ENCODE measurements at regions not wholly inside any gene's neighbourhood (a gene's known extent, or its start where the extent isn't known, plus 50 kb on each side); places are given as distances from the start of the nearest gene placed in this dataset.

GRCh38 chr11:128067780-128068179 lies 519.6 kb downstream of the ETS1 start (continued):
- no peak for TF ChIP-seq ZNF462 (CRISPR knock-in tag; IDR thresholded peaks at IDR 0.05)
- no peak for TF ChIP-seq POLR2AphosphoS5 (IDR thresholded peaks at IDR 0.05; ENCODE audit: low read depth)

GRCh38 chr11:128066399-128066798 lies 521.0 kb downstream of the ETS1 start:
- no peak overlapping the region for H2AFZ ChIP-seq
- H4K20me1 ChIP-seq (replicated peaks; ENCODE audit: insufficient read depth): no peaks in the 10 kb centered on the region
- DNase-seq (ENCODE audit: low spot score): no peak
- ATAC-seq: no peak
- H3K4me3 ChIP-seq: no peak overlapping the region
- H3K4me2 ChIP-seq: no peak overlapping the region
- Mint-ChIP-seq H3K4me3 (no peak overlapping the region), H3K27ac (no peak overlapping the region), H3K27me3 (ENCODE audit: insufficient read depth, low read depth, poor library complexity) (no peaks in the 10 kb centered on the region), H3K4me1 (0 out of 3 replicates have a peak, but pooled peaks cover 2% of the 10 kb centered on the region), H3K9me3 (0 out of 3 replicates have a peak, but pooled peaks cover 2% of the 10 kb centered on the region), H3K36me3 (ENCODE audit: low read depth) (no peaks in the 10 kb centered on the region)
- no peaks in the 10 kb centered on the region for H3K9me2 ChIP-seq (ENCODE audit: insufficient read depth)
- no peaks in the 10 kb centered on the region for H3K79me2 ChIP-seq (replicated peaks; ENCODE audit: insufficient read depth)
- no peak for TF ChIP-seq REST (IDR thresholded peaks at IDR 0.05; ENCODE audit: unreplicated experiment)
- TF ChIP-seq EZH2 (IDR thresholded peaks at IDR 0.05; ENCODE audit: low read depth, unreplicated experiment): no peak
- TF ChIP-seq CTCF (conservative IDR thresholded peaks at IDR 0.05; ENCODE audit: low read depth in 2 of 2): no peak
- no peak for TF ChIP-seq NANOG (IDR thresholded peaks at IDR 0.05; ENCODE audit: borderline replicate concordance)
- no peak for TF ChIP-seq JUNB (IDR thresholded peaks at IDR 0.05; ENCODE audit: unreplicated experiment)
- TF ChIP-seq ZNF331 (CRISPR knock-in tag; IDR thresholded peaks at IDR 0.05; ENCODE audit: low read depth): no peak
- no peak for TF ChIP-seq ZNF114 (CRISPR knock-in tag; IDR thresholded peaks at IDR 0.05)
- no peak for TF ChIP-seq ETS1 (IDR thresholded peaks at IDR 0.05)
- no peak overlapping the region for H3K27ac ChIP-seq (ENCODE audit: low read depth)
- H3K4me1 ChIP-seq (ENCODE audit: insufficient read depth): no peaks in the 10 kb centered on the region
- H3K36me3 ChIP-seq (ENCODE audit: insufficient read depth): no peaks in the 10 kb centered on the region
- H3K27me3 ChIP-seq (ENCODE audit: insufficient read depth): no peaks in the 10 kb centered on the region
- no peaks in the 10 kb centered on the region for H3F3A ChIP-seq (replicated peaks; ENCODE audit: low read depth)

All from GM23338 (cell line).